ENCODE measurements at regions not wholly inside any gene's neighbourhood (a gene's known extent, or its start where the extent isn't known, plus 50 kb on each side); places are given as distances from the start of the nearest gene placed in this dataset.

DNA sequence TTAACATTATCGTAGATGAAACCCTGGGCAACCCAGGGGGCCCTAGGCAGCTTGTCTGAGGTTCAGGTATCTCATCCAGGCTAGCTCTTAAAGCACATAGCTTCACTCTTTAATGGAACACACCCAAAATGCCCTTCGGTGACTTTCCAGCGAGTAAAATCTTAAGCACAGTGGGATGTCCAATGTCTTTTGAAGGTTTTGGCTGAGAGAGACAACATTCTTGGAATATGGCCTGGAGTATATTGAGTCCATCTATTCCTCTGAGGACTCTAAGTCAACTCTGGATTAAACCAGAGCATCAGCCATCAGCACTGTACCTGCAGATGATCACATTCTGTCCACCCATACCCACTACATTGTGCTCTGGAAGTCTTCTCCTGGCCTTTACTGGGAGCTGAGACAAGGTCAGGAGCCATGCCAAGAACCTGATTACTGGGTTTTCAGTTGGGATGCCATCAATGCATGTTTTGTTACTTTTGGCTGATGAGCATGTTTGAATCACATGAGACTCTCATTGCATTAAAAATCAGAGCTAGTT lies 63.4 kb upstream of the CDH11 start:
- TF ChIP-seq, protein P1, sequence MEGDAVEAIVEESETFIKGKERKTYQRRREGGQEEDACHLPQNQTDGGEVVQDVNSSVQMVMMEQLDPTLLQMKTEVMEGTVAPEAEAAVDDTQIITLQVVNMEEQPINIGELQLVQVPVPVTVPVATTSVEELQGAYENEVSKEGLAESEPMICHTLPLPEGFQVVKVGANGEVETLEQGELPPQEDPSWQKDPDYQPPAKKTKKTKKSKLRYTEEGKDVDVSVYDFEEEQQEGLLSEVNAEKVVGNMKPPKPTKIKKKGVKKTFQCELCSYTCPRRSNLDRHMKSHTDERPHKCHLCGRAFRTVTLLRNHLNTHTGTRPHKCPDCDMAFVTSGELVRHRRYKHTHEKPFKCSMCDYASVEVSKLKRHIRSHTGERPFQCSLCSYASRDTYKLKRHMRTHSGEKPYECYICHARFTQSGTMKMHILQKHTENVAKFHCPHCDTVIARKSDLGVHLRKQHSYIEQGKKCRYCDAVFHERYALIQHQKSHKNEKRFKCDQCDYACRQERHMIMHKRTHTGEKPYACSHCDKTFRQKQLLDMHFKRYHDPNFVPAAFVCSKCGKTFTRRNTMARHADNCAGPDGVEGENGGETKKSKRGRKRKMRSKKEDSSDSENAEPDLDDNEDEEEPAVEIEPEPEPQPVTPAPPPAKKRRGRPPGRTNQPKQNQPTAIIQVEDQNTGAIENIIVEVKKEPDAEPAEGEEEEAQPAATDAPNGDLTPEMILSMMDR (IDR thresholded peaks at IDR 0.05) = no peak
- TF ChIP-seq POLR2A (IDR thresholded peaks at IDR 0.05) = no peak
- no peak for TF ChIP-seq EP300 (IDR thresholded peaks at IDR 0.05)

Data from suprapubic skin (tissue), 3 donors.